ENCODE measurements at regions not wholly inside any gene's neighbourhood (a gene's known extent, or its start where the extent isn't known, plus 50 kb on each side); places are given as distances from the start of the nearest gene placed in this dataset.

- in situ Hi-C loops (cut with HindIII; ENCODE audit: low pct_ligation_motif_present, low sequenced_read_pairs), result no loop called here
- TF ChIP-seq CTCF (IDR thresholded peaks at IDR 0.05; ENCODE audit: low read depth, low read length, missing control alignments), result no peak
Observed at GRCh38 chr9:135006911-135007570, 80.4 kb upstream of the OLFM1 start.

GRCh38 chr9:135007601-135008000 is 79.9 kb upstream of the OLFM1 start:
- no peak overlapping the region for H3K4me3 ChIP-seq (ENCODE audit: low read depth, low read length)
- no peak for DNase-seq
- no peak overlapping the region for H3K27ac ChIP-seq
- no peak for TF ChIP-seq CTCF (IDR thresholded peaks at IDR 0.05; ENCODE audit: low read depth, low read length, missing control alignments)
- no peaks in the 10 kb centered on the region for H3K36me3 ChIP-seq (replicated peaks)
- in situ Hi-C loops (cut with HindIII; ENCODE audit: low pct_ligation_motif_present, low sequenced_read_pairs), result no loop called here
- no peaks in the 10 kb centered on the region for H3K27me3 ChIP-seq (replicated peaks)

More at GRCh38 chr9:135006911-135007570, 80.4 kb upstream of the OLFM1 start:
- DNase-seq, result no peak
- Histone ChIP-seq H3K4me3 (ENCODE audit: low read depth, low read length) (no peak overlapping the region), H3K27ac (no peak overlapping the region), H3K36me3 (replicated peaks) (no peaks in the 10 kb centered on the region), H3K27me3 (replicated peaks) (no peaks in the 10 kb centered on the region)

- TF ChIP-seq CTCF (IDR thresholded peaks at IDR 0.05; ENCODE audit: low read depth, low read length, missing control alignments), result no peak
- no peaks in the 10 kb centered on the region for H3K27me3 ChIP-seq (replicated peaks)
Observed at GRCh38 chr9:135008416-135008815, 79.1 kb upstream of the OLFM1 start.

GRCh38 chr9:135009051-135009560 is 78.4 kb upstream of the OLFM1 start:
- DNase-seq, result no peak
- no peak overlapping the region for H3K27ac ChIP-seq
- in situ Hi-C loops (cut with HindIII; ENCODE audit: low pct_ligation_motif_present, low sequenced_read_pairs), result no loop called here
- H3K27me3 ChIP-seq (replicated peaks), result no peaks in the 10 kb centered on the region
- TF ChIP-seq CTCF (IDR thresholded peaks at IDR 0.05; ENCODE audit: low read depth, low read length, missing control alignments), result no peak
- H3K36me3 ChIP-seq (replicated peaks), result no peaks in the 10 kb centered on the region
- no peak overlapping the region for H3K4me3 ChIP-seq (ENCODE audit: low read depth, low read length)

More at GRCh38 chr9:135008416-135008815, 79.1 kb upstream of the OLFM1 start:
- no peak overlapping the region for H3K27ac ChIP-seq
- no peak for DNase-seq
- in situ Hi-C loops (cut with HindIII; ENCODE audit: low pct_ligation_motif_present, low sequenced_read_pairs), result no loop called here
- no peak overlapping the region for H3K4me3 ChIP-seq (ENCODE audit: low read depth, low read length)
- H3K36me3 ChIP-seq (replicated peaks), result no peaks in the 10 kb centered on the region

- Histone ChIP-seq H3K27me3 (replicated peaks) (no peaks in the 10 kb centered on the region), H3K36me3 (replicated peaks) (no peaks in the 10 kb centered on the region), H3K4me3 (ENCODE audit: low read depth, low read length) (no peak overlapping the region), H3K27ac (no peak overlapping the region)
- in situ Hi-C loops (cut with HindIII; ENCODE audit: low pct_ligation_motif_present, low sequenced_read_pairs), result no loop called here
- DNase-seq, result no peak
- no peak for TF ChIP-seq CTCF (IDR thresholded peaks at IDR 0.05; ENCODE audit: low read depth, low read length, missing control alignments)
Observed at GRCh38 chr9:135009794-135010585, 77.5 kb upstream of the OLFM1 start.
